Inferior parietal cortex (tissue), 1 donor: ENCODE measurements at regions not wholly inside any gene's neighbourhood (a gene's known extent, or its start where the extent isn't known, plus 50 kb on each side); places are given as distances from the start of the nearest gene placed in this dataset.

Experiments used
- DNase-seq: peaks from one replicate; pipeline ENCODE4 v3.0.0-alpha.2; 2016; ENCODE audit errors: extremely low spot score

DNA sequence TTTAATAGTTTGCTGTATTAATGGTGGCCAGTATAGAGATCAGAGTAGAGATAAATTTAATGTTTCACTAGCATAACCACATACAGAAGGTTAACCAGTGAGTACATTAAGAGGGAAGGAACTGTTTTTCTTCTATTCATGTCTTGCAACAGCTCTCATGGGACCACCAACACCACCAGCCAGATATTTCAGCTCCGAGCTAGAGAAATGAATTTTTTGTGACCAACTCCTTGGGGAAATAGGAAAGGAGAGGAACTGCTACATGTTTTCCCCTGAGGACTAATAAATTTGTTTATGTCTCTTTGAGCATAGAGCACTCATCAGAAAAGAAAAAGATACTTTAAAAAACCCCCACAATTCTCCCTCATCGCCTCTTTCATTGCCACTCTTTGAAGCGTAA is 247.5 kb downstream of the MBNL1 start:
- no peak for DNase-seq

- DNase-seq = no peak
Measured at GRCh38 chr3:152517502-152517901, 248.8 kb downstream of the MBNL1 start.

DNA sequence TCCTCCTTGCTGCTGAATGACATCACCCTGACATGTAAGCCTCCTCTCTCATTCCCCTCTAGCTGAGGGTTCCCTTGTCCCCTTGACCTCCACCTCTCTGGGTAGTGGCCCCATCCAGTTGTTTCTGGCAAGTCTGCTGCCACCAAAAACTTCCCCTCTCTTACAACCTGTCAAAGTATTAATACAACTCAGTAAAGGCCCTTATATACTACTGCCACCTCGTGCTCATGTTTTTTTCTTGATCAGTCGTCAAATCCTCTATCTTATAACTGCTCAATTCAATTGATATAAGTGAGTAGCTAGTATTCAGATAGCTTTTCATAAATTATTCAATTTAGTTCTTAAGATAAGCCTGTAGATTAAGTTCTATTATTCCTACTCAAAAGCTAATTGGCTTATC is 249.6 kb downstream of the MBNL1 start:
- DNase-seq = no peak

GRCh38 chr3:152519376-152519775 is 250.6 kb downstream of the MBNL1 start:
- no peak for DNase-seq

- no peak for DNase-seq
Measured at GRCh38 chr3:152522036-152522435, 253.3 kb downstream of the MBNL1 start.

DNA sequence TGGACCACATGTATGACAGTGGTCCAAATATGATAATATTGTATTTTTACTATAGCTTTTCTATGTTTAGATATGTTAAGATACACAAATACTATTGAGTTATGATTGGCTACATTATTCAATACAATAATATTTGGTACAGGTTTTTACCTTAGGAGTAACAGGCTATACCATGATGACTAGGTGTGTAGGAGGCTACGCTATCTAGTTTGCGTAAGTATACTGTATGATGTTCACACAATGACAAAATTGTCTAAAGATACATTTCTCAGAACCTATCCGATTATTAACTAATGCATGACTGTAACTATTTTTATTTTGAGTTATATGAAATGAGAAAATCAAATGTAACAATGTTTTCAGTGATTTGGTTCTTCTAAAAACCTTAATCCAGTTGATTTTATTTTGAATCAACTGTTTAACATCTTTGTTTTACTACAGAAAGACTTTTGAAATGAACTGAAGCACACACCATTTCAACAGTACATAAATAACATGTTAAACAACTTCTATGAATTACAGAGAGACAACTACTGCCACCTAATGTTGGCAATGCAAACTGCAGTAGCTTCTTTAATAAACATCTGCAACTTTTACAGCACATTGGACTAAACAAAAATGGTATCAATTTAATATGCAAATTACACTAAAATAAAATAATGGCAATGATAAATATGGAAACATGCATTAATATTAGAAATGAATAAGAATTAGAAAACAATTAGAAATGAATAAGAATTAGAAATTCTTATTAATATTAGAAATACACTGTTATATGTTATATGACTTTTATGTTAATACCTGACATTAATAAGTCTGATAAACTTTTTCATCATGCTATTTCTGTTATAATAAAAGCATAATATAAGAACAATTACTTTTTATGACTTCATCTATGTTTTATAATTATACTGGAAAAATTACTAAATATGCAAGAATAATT is 255.7 kb downstream of the MBNL1 start:
- DNase-seq = peak; percentile 88

- no peak for DNase-seq
Measured at GRCh38 chr3:152531717-152532116, 263.0 kb downstream of the MBNL1 start.

- DNase-seq = no peak
Measured at GRCh38 chr3:152538518-152538917, 269.8 kb downstream of the MBNL1 start.

GRCh38 chr3:152539191-152539764 is 270.5 kb downstream of the MBNL1 start:
- DNase-seq = no peak

DNA sequence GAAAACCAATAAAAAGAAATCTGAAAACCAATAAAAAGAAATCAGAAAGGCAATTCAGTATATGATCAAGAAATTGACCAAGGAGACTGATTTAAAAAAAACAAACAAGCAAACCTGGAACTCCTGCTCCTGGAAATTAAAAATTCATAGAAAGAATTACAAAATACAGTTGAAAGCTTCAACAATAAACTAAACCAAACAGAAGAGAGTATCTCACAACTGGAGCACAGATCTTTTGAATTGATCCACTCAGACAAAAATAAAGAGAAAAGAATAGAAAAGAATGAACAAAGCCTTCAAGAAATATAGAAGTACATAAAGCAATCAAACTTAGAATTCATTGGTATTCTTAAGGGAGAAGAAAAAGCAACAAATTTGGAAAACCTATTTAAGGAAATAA is 271.4 kb downstream of the MBNL1 start:
- no peak for DNase-seq

DNA sequence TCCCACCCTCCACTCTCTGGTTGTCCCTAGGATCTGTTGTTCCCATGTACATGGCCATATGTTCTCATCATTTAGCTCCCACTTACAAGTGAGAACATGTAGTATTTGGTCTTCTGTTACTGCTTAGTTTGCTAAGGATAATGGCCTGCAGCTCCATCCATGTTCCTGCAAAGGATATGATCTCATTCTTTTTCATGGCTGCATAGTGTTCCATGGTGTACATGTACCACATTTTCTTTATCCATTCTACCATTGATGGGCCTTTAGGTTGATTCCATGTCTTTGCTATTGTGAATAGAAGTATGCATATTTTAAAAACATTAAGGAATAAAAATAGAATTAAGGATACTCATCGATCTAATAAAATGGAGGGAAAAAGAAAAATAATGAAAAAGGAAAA is 278.4 kb downstream of the MBNL1 start:
- no peak for DNase-seq

DNA sequence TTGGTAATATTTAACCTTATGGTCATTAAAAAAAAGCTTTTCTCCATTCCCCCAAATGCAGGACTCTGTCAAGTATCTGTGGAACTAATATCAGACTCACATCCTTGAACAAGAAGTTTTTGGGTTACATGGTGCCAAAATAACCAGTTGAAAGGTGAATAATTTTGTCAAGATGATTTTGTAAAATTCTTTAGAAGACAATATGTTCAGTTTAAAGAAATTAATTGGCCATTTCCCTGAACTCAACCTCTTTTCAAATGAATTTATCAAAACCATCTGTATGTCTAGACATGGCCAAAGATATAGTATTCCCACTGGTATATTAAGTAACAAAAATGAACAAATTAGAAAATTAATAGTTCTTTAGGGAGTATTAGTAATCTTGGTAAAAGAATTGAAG is 280.5 kb downstream of the MBNL1 start:
- DNase-seq = no peak

DNA sequence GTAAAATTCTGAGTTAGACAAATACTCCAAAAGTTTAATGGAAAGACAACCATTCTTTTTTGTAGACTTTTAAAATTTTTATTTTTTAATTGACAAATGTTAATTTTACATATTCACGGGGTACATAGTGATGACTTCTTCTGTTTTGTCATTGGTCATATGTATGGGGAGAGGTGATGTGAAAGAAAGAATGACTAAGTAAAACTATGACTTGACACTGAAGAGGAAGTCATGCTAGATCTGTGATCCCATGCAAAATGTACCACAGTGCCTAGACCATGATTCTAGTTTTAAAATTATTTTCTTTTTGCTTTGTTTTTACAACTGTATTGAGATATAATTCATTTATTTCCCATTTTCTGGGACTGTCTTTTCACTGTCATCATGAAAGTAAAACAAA is 281.6 kb downstream of the MBNL1 start:
- no peak for DNase-seq

- no peak for DNase-seq
Measured at GRCh38 chr3:152554980-152555379, 280.0 kb upstream of the P2RY1 start.

DNA sequence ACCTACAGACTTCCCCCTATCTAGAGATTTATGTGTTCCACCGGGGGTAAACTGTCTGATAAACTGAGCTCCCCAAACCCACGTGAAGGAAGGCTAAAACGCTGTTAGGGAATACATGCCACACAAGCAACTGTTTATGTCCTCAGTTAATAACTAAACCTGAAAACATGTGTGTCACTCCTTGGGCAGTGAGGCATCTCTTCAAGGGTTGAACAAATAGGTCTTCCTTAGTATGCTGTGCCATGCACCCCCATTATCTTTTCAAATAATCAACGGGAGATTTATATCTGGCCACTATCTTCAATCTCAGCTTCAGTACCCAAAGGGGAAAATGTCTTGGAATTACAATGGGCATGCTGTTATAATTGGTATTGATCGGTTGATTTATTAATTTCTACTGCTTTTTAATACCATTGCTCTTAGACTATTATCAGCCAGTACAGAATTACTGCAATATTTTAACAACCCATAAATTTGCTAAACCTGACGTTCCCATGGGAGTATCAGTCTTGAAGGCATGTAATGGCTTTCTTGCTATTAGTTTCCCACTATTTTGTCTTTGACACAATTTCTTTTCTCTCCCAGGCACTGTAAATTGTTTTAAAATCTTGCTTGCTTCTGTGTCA is 279.2 kb upstream of the P2RY1 start:
- DNase-seq = no peak

GRCh38 chr3:152556731-152557254 is 278.1 kb upstream of the P2RY1 start:
- no peak for DNase-seq

DNA sequence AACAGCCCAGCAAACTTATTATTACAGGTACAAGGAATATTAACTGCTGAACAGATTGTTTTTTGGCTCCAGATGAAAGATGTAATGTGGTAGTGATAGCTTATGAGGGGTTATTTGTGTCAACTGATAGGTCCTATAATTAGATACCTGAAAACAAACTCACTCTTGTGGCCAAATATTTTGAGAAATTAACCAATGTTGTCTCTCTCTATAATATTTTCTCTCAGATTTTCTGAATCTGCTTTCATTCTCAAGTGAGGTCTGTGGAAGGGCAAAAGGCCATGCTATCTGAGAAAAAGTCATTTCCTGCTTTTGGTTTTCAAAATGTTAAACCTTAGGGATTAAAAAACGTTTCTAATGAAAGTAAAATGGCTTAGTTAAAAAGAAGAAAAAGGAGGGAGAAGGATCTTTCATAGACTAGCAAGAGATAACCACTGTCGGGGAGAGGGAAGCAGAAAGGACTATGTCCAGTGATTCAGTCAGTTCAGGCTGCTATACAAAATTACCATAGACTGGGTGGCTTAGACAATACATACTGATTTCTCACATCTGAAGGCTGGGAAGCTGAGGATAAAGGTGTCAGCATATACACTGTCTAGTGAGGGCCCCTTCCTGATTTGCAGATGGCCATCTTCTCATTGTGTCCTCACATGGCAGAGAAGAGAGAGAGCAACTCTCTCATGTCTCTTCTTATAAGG is 277.5 kb upstream of the P2RY1 start:
- DNase-seq = no peak

- no peak for DNase-seq
Measured at GRCh38 chr3:152558386-152558785, 276.5 kb upstream of the P2RY1 start.

DNA sequence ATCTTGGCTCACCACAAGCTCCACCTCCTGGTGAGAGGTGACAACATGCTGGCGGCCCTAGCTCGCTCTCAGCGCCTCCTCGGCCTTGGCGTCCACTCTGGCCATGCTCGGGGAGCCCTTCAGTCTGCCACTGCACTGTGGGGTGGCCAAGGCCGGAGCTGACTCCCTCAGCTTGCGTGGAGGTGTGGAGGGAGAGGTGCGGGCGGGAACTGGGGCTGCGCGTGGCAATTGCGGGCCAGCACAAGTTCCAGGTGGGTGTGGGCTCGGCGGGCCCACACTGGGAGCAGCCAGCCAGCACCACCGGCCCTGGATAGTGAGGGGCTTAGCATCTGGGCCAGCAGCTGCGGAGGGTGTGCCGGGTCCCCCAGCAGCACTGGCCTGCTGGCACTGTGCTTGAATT is 275.7 kb upstream of the P2RY1 start:
- DNase-seq = no peak

GRCh38 chr3:152564459-152564858 is 270.5 kb upstream of the P2RY1 start:
- DNase-seq = no peak

- peak; percentile 85 for DNase-seq
Measured at GRCh38 chr3:152574461-152575079, 260.4 kb upstream of the P2RY1 start.

- DNase-seq = no peak
Measured at GRCh38 chr3:152578769-152579168, 256.2 kb upstream of the P2RY1 start.
